C4-2B (cell line): ENCODE measurements at regions not wholly inside any gene's neighbourhood (a gene's known extent, or its start where the extent isn't known, plus 50 kb on each side); places are given as distances from the start of the nearest gene placed in this dataset.

Experiments
- CTCF ChIP-seq: fragments of 450-650 bp; conservative IDR thresholded peaks from 2 replicates; pipeline ENCODE4 v1.5.1; 2017; ENCODE audit warnings: mild to moderate bottlenecking
- ZFX ChIP-seq: fragments of 450-650 bp; IDR thresholded peaks from 2 replicates; pipeline ENCODE4 v1.6.1; 2017

GRCh38 chr10:9091530-9092093 lies 1037.1 kb downstream of the GATA3 start:
- TF ChIP-seq CTCF: no peak
- no peak for TF ChIP-seq ZFX
